IMR-90 (cell line): ENCODE measurements at regions not wholly inside any gene's neighbourhood (a gene's known extent, or its start where the extent isn't known, plus 50 kb on each side); places are given as distances from the start of the nearest gene placed in this dataset.
A peak's percentile ranks its signal among the peaks of the same experiment; 100 is the strongest.

Experiments used
- ATAC-seq: fragments of 200-7000 bp; cut with Tn5 transposase; 2 replicates; pipeline ENCODE4 v1.9.1; 2020; ENCODE audit warnings: low read depth, mild to moderate bottlenecking, moderate library complexity
- BruUV-seq: library from RNA; stranded (reverse); fragments of 400-500 nt; replicated peaks from 2 replicates; lab custom pipeline; 2021; lab: Mats Ljungman, UMichigan
- CTCF ChIA-PET: fragments of 300-600 bp; formaldehyde crosslinking; extraction: SDS; loops from one replicate; lab custom pipeline; 2021; ENCODE audit warnings: antibody characterized with exemption; lab: Yijun Ruan, JAX
- POLR2A ChIA-PET: fragments of 300-600 bp; sonication (Branson Sonifier 250); formaldehyde crosslinking; loops from one replicate; lab custom pipeline; 2022; ENCODE audit warnings: antibody characterized with exemption; ENCODE audit not compliant: unreplicated experiment; lab: Charles Lee
- DNase-seq: peaks from one replicate; pipeline ENCODE4 v3.0.0; 2013
- H2AFZ ChIP-seq: replicated peaks from 2 replicates; pipeline ENCODE3; 2013; ENCODE audit warnings: low read length, mild to moderate bottlenecking; ENCODE audit not compliant: poor library complexity
- H2AK5ac ChIP-seq: 2 replicates; pipeline ENCODE4 v1.6.1; 2013; ENCODE audit warnings: low read depth, low read length, inconsistent platforms
- H2AK9ac ChIP-seq: replicated peaks from 2 replicates; pipeline ENCODE3; 2013; ENCODE audit warnings: mild to moderate bottlenecking, low read depth, low read length, moderate library complexity; ENCODE audit not compliant: poor library complexity
- H2BK120ac ChIP-seq: 2 replicates; pipeline ENCODE4 v1.6.1; 2013; ENCODE audit warnings: low read depth, low read length, inconsistent platforms
- H2BK15ac ChIP-seq: 3 replicates; pipeline ENCODE4 v1.6.1; 2013; ENCODE audit warnings: low read depth, low read length, inconsistent platforms
- H2BK20ac ChIP-seq: 2 replicates; pipeline ENCODE4 v1.6.1; 2013; ENCODE audit warnings: low read depth, mild to moderate bottlenecking, inconsistent platforms, low read length, moderate library complexity
- H2BK5ac ChIP-seq: 2 replicates; pipeline ENCODE4 v1.6.1; 2013; ENCODE audit warnings: mild to moderate bottlenecking, low read depth, low read length, inconsistent platforms; ENCODE audit not compliant: poor library complexity, severe bottlenecking
- H3K14ac ChIP-seq: replicated peaks from 2 replicates; pipeline ENCODE4 v1.6.1; 2013; ENCODE audit warnings: low read depth, low read length, inconsistent platforms
- H3K18ac ChIP-seq: 2 replicates; pipeline ENCODE4 v1.6.1; 2013; ENCODE audit warnings: low read depth, low read length, control low read depth
- H3K23ac ChIP-seq: 2 replicates; pipeline ENCODE4 v1.6.1; 2013; ENCODE audit warnings: low read depth, low read length, inconsistent platforms
- H3K27ac ChIP-seq: 2 replicates; pipeline ENCODE4 v1.5.1; 2013; ENCODE audit warnings: mild to moderate bottlenecking, control low read depth, low read length; ENCODE audit not compliant: insufficient read depth
- H3K27me3 ChIP-seq: 2 replicates; pipeline ENCODE4 v1.6.1; 2013; ENCODE audit warnings: low read length; ENCODE audit not compliant: control insufficient read depth, insufficient read depth
- H3K36me3 ChIP-seq: 2 replicates; pipeline ENCODE4 v1.6.1; 2013; ENCODE audit warnings: low read length, mixed read lengths; ENCODE audit not compliant: control insufficient read depth, insufficient read depth
- H3K4ac ChIP-seq: 2 replicates; pipeline ENCODE4 v1.6.1; 2013; ENCODE audit warnings: low read depth, low read length, inconsistent platforms
- H3K4me1 ChIP-seq: 2 replicates; pipeline ENCODE4 v1.6.1; 2013; ENCODE audit warnings: low read length, mixed read lengths; ENCODE audit not compliant: control insufficient read depth, insufficient read depth
- H3K4me2 ChIP-seq: 2 replicates; pipeline ENCODE4 v1.6.1; 2013; ENCODE audit warnings: low read depth, mild to moderate bottlenecking, control low read depth, low read length, moderate library complexity
- H3K4me3 ChIP-seq: 2 replicates; pipeline ENCODE4 v1.5.1; 2013; ENCODE audit warnings: low read depth, mild to moderate bottlenecking, control low read depth, low read length, moderate library complexity; ENCODE audit not compliant: insufficient read depth
- H3K56ac ChIP-seq: 2 replicates; pipeline ENCODE4 v1.6.1; 2013; ENCODE audit warnings: low read length, inconsistent platforms; ENCODE audit not compliant: insufficient read depth; ENCODE audit errors: extremely low read depth
- H3K79me1 ChIP-seq, 2 experiments: 2 replicates each; pipeline ENCODE4 v1.6.1; 2013; ENCODE audit warnings: low read length in 2 of 2, inconsistent platforms in 1 of 2, low read depth in 1 of 2
- H3K9ac ChIP-seq: 2 replicates; pipeline ENCODE4 v1.6.1; 2013; ENCODE audit warnings: low read depth, low read length, control low read depth
- H3K9me1 ChIP-seq: 2 replicates; pipeline ENCODE4 v1.6.1; 2013; ENCODE audit warnings: low read length, inconsistent platforms; ENCODE audit not compliant: insufficient read depth
- H3K9me3 ChIP-seq: 2 replicates; pipeline ENCODE4 v1.6.1; 2013; ENCODE audit warnings: low read length; ENCODE audit not compliant: control insufficient read depth, insufficient read depth
- H4K20me1 ChIP-seq: 2 replicates; pipeline ENCODE4 v1.6.1; 2013; ENCODE audit warnings: low read length, inconsistent platforms; ENCODE audit not compliant: insufficient read depth
- H4K5ac ChIP-seq: 2 replicates; pipeline ENCODE4 v1.6.1; 2013; ENCODE audit warnings: mild to moderate bottlenecking, low read depth, low read length, control low read depth
- H4K8ac ChIP-seq, 2 experiments: 2 replicates each; pipeline ENCODE4 v1.6.1; 2013; ENCODE audit warnings: low read depth in 2 of 2, low read length in 2 of 2, control low read depth in 1 of 2, inconsistent platforms in 1 of 2
- H4K91ac ChIP-seq: 2 replicates; pipeline ENCODE4 v1.6.1; 2013; ENCODE audit warnings: low read depth, low read length, inconsistent platforms; ENCODE audit not compliant: insufficient read depth
- FOS ChIP-seq: fragments of 150-350 bp; IDR thresholded peaks from 2 replicates; pipeline ENCODE4 v1.6.1; 2016; ENCODE audit warnings: low read depth, low read length
- MAZ ChIP-seq: IDR thresholded peaks from 2 replicates; pipeline ENCODE4 v1.6.1; 2012; ENCODE audit warnings: low read depth, mild to moderate bottlenecking, low read length, improper control_type of control experiment, moderate library complexity, borderline replicate concordance
- MXI1 ChIP-seq: IDR thresholded peaks from 2 replicates; pipeline ENCODE4 v1.6.1; 2012; ENCODE audit warnings: low read depth, mild to moderate bottlenecking, low read length, moderate library complexity, borderline replicate concordance
- NFE2L2 ChIP-seq: fragments of 150-350 bp; IDR thresholded peaks from 2 replicates; pipeline ENCODE4 v1.6.1; 2016; ENCODE audit warnings: low read depth, mild to moderate bottlenecking, low read length
- POLR2A ChIP-seq: IDR thresholded peaks from 2 replicates; pipeline ENCODE4 v1.6.1; 2012; ENCODE audit warnings: mild to moderate bottlenecking, low read depth, low read length
- RAD21 ChIP-seq: IDR thresholded peaks from 2 replicates; pipeline ENCODE4 v1.6.1; 2012; ENCODE audit warnings: low read length, improper control_type of control experiment
- RFX5 ChIP-seq: IDR thresholded peaks from 2 replicates; pipeline ENCODE4 v1.8.0; 2012; ENCODE audit warnings: low read depth, mild to moderate bottlenecking, low read length, moderate library complexity
- SMC3 ChIP-seq: fragments of 150-350 bp; IDR thresholded peaks from 2 replicates; pipeline ENCODE4 v1.6.1; 2016; ENCODE audit warnings: low read depth, mild to moderate bottlenecking, antibody characterized with exemption, low read length, moderate library complexity
- WGBS, 2 experiments: methylation state at CpG; one replicate each; pipeline versions ENCODE4 v1.1.5 to v1.1.7; 2013; ENCODE audit warnings: missing lambda C conversion rate in 2 of 2; ENCODE audit not compliant: insufficient read length in 1 of 2; ENCODE audit errors: extremely low coverage in 2 of 2; 5-methylcytosine and 5-hydroxymethylcytosine counted together
- dilution Hi-C: fragments of 300-500 bp; cut with HindIII; formaldehyde crosslinking; loops from one replicate; pipeline ENCODE4 v1.14.3; 2018; ENCODE audit warnings: low sequenced_read_pairs; ENCODE audit not compliant: unreplicated experiment
- in situ Hi-C: fragments of 300-500 bp; cut with MboI; formaldehyde crosslinking; loops from 3 replicates; pipeline ENCODE4 v1.14.3; 2019; ENCODE audit warnings: low sequenced_read_pairs, inconsistent platforms, mixed read lengths
- intact Hi-C: fragments of 100-400 bp; cut with micrococcal nuclease; formaldehyde crosslinking; loops from 2 replicates; pipeline ENCODE4 v1.10.0; 2022
- TF ChIP-seq, protein P1 (sequence below): fragments of 150-350 bp; IDR thresholded peaks from 2 replicates; pipeline ENCODE4 v1.6.1; 2017; ENCODE audit warnings: mild to moderate bottlenecking, antibody characterized with exemption, low read length, low read depth
- TF ChIP-seq, protein P2 (sequence below): conservative IDR thresholded peaks from 2 replicates; pipeline ENCODE4 v1.5.1; 2012; ENCODE audit warnings: mild to moderate bottlenecking, low read depth, low read length, improper control_type of control experiment
- TF ChIP-seq, protein P3 (sequence below): fragments of 150-350 bp; IDR thresholded peaks from 2 replicates; pipeline ENCODE4 v1.6.1; 2016; ENCODE audit warnings: low read depth, mild to moderate bottlenecking, low read length, moderate library complexity, borderline replicate concordance

DNA sequence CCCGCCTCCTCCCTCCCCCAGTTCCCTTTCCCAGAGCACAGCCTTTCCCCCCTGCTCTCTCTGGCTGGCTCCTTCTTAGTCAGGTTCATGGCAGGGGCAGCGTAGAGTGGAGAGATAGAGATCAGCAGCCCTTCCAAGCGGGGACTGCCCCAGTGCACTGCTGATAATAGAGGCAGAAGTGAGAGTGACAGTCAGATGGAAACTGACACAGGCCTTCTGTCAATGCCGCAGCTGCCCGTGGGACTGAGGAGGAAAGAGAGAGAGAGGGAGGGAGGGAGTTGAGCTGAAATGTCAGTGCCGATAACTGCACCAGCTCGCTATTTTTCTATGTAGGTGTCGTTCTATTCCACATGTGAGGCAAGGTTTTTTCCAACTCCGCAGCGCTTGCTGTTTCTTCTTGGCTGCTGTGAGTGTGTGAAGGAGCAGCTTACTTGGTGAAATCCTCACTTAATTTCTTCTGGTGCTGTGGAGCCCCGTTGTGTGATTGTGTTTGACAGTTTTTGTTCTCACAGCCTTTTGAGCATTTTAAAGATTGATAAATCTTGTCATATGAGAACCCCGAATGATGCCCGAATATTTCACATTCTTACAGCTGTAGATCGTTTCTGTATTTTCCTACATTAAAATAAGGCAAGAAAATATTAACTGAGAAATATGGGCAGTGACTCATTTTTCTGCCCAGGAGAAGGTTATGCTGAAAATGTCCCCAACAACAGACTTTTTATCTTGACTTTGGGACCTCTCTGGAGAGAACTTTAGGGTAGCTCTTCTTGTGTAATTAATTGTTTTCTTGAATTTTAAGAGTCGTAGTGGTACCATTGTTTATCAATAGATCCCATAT, 386.4 kb upstream of the MMS22L start (continued):
- TF ChIP-seq RFX5 (no peak), RAD21 (no peak), POLR2A (no peak)

DNA sequence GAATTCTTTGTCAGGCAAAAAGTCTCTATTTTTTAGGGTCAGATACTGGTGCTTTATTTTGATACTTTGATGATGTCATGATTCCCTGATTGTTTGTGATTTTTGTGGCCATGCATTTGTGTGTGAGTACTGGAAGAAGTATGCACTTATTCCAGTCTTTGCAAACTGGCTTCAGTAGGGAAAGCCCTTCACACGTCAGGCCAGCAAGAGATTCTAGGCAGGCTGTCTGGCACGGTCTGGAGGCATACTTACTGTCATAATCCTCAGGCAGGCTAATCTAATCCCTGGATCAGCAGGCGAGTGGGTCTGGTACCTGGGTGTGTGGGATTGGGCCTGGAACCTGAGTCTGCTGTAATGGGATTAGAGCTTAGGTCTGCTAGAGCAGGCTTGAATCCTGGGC, 391.8 kb upstream of the MMS22L start:
- Histone ChIP-seq H3K4me3 (no peak overlapping the region), H3K56ac (no peak overlapping the region), H4K5ac (no peak overlapping the region), H2BK15ac (peak overlapping the region; percentile 10; the same call in 1 of the 3 replicates), H3K9me1 (no peaks in the 10 kb centered on the region), H3K27me3 (no peaks in the 10 kb centered on the region), H3K14ac (0 out of 2 replicates have a peak overlapping the region, but pooled peaks have one; percentile 21), H2BK120ac (peak overlapping the region; percentile 59; the same call in 1 of the 2 replicates), H3K23ac (0 out of 2 replicates have a peak overlapping the region, but pooled peaks have one; percentile 1), H3K9me3 (no peaks in the 10 kb centered on the region), H2AK9ac (no peak overlapping the region), H3K18ac (peak overlapping the region; percentile 25; the same call in 1 of the 2 replicates), H2AK5ac (no peak overlapping the region), H2BK20ac (peak overlapping the region; percentile 19), H3K4me2 (no peak overlapping the region), H3K4me1 (peaks cover 5% of the 10 kb centered on the region), H4K91ac (peak overlapping the region; percentile 37; the same call in 1 of the 2 replicates), H3K9ac (no peak overlapping the region), H3K27ac (no peak overlapping the region), H2AFZ (peak overlapping the region; percentile 54), H4K8ac (peak overlapping the region in 1 of 2 experiments; percentile 10; a peak in 1 of 4 replicates), H3K79me1 (no peaks in the 10 kb centered on the region), H3K36me3 (no peaks in the 10 kb centered on the region), H3K4ac (peak overlapping the region; percentile 36), H4K20me1 (no peaks in the 10 kb centered on the region), H2BK5ac (peak overlapping the region; percentile 61)
- in situ Hi-C loops = no loop called here
- no TSS peak for BruUV-seq
- ATAC-seq (peak; percentile 92), DNase-seq (peak; percentile 90)
- WGBS, 2 experiments = 100% methylated on average over 1 of the region's 3 CpGs; no CpG with 5 or more reads in 1 of the 2 experiments
- CTCF ChIA-PET = interaction anchor here (0.5 to 0.7 kb wide), 2 partner anchors 20 to 366 kb away, joined by 3 to 5 read pairs; no protein-coding TSS in a partner anchor
- POLR2A ChIA-PET = interaction anchor here (0.5 kb wide), 1 partner anchor 244 kb away, joined by 5 read pairs; no protein-coding TSS in a partner anchor
- dilution Hi-C loops = no loop called here
- intact Hi-C loops = no loop called here
- TF ChIP-seq RAD21 = no peak
- no peak for TF ChIP-seq NFE2L2
- peak; percentile 12; the same call in 1 of the 2 replicates for TF ChIP-seq FOS
- TF ChIP-seq RFX5 = no peak
- TF ChIP-seq, protein P1, sequence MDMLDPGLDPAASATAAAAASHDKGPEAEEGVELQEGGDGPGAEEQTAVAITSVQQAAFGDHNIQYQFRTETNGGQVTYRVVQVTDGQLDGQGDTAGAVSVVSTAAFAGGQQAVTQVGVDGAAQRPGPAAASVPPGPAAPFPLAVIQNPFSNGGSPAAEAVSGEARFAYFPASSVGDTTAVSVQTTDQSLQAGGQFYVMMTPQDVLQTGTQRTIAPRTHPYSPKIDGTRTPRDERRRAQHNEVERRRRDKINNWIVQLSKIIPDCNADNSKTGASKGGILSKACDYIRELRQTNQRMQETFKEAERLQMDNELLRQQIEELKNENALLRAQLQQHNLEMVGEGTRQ = no peak
- TF ChIP-seq MXI1 = no peak
- no peak for TF ChIP-seq SMC3
- TF ChIP-seq, protein P2, sequence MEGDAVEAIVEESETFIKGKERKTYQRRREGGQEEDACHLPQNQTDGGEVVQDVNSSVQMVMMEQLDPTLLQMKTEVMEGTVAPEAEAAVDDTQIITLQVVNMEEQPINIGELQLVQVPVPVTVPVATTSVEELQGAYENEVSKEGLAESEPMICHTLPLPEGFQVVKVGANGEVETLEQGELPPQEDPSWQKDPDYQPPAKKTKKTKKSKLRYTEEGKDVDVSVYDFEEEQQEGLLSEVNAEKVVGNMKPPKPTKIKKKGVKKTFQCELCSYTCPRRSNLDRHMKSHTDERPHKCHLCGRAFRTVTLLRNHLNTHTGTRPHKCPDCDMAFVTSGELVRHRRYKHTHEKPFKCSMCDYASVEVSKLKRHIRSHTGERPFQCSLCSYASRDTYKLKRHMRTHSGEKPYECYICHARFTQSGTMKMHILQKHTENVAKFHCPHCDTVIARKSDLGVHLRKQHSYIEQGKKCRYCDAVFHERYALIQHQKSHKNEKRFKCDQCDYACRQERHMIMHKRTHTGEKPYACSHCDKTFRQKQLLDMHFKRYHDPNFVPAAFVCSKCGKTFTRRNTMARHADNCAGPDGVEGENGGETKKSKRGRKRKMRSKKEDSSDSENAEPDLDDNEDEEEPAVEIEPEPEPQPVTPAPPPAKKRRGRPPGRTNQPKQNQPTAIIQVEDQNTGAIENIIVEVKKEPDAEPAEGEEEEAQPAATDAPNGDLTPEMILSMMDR = no peak
- TF ChIP-seq, protein P3, sequence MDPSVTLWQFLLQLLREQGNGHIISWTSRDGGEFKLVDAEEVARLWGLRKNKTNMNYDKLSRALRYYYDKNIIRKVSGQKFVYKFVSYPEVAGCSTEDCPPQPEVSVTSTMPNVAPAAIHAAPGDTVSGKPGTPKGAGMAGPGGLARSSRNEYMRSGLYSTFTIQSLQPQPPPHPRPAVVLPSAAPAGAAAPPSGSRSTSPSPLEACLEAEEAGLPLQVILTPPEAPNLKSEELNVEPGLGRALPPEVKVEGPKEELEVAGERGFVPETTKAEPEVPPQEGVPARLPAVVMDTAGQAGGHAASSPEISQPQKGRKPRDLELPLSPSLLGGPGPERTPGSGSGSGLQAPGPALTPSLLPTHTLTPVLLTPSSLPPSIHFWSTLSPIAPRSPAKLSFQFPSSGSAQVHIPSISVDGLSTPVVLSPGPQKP = no peak
- no peak for TF ChIP-seq MAZ
